Panc1 (cell line): ENCODE measurements at regions not wholly inside any gene's neighbourhood (a gene's known extent, or its start where the extent isn't known, plus 50 kb on each side); places are given as distances from the start of the nearest gene placed in this dataset.

ENCODE experiments used
- ATAC-seq: fragments of 200-7000 bp; cut with Tn5 transposase; 2 replicates; pipeline ENCODE4 v1.9.1; 2020; ENCODE audit warnings: mild to moderate bottlenecking, moderate library complexity
- BruUV-seq: library from RNA; stranded (reverse); fragments of 400-500 nt; replicated peaks from 2 replicates; lab custom pipeline; 2021; lab: Mats Ljungman, UMichigan
- CTCF ChIA-PET: fragments of 300-600 bp; sonication (Branson Sonifier 250); formaldehyde crosslinking; loops from one replicate; lab custom pipeline; 2022; ENCODE audit warnings: antibody characterized with exemption; lab: Charles Lee
- POLR2A ChIA-PET: fragments of 300-600 bp; sonication (Branson Sonifier 250); formaldehyde crosslinking; loops from one replicate; lab custom pipeline; 2022; ENCODE audit warnings: antibody characterized with exemption; lab: Charles Lee
- DNase-seq: peaks from one replicate; pipeline ENCODE4 v3.0.0-alpha.2; 2010; ENCODE audit warnings: low read depth, low spot score
- H3K27ac ChIP-seq: 2 replicates; pipeline ENCODE4 v1.5.1; 2011; ENCODE audit warnings: mild to moderate bottlenecking, low read length, inconsistent platforms
- H3K27me3 ChIP-seq: fragments of 200-500 bp; sonication (Bioruptor generic); 2 replicates; pipeline ENCODE4 v1.6.0; 2014; ENCODE audit warnings: low read length, inconsistent platforms; ENCODE audit not compliant: control insufficient read depth, insufficient read depth
- H3K36me3 ChIP-seq: fragments of 200-500 bp; sonication (Bioruptor generic); 2 replicates; pipeline ENCODE4 v1.5.1; 2014; ENCODE audit warnings: inconsistent platforms, mild to moderate bottlenecking, low read length, moderate library complexity; ENCODE audit not compliant: control insufficient read depth, insufficient read depth
- H3K4me1 ChIP-seq: 2 replicates; pipeline ENCODE4 v1.5.1; 2011; ENCODE audit warnings: inconsistent platforms, mild to moderate bottlenecking, low read length, moderate library complexity; ENCODE audit not compliant: control insufficient read depth, insufficient read depth
- H3K4me3 ChIP-seq, 2 experiments: 2 replicates each; pipeline ENCODE4 v1.5.1; 2011 to 2012; ENCODE audit warnings: low read depth in 2 of 2, low read length in 2 of 2, mild to moderate bottlenecking in 2 of 2, inconsistent platforms in 1 of 2, moderate library complexity in 1 of 2
- H3K9me3 ChIP-seq: fragments of 200-500 bp; sonication (Bioruptor generic); 2 replicates; pipeline ENCODE4 v1.5.1; 2014; ENCODE audit warnings: low read depth, mild to moderate bottlenecking, inconsistent platforms, low read length, moderate library complexity; ENCODE audit not compliant: control insufficient read depth, insufficient read depth
- CTCF ChIP-seq: fragments of 450-650 bp; IDR thresholded peaks from 2 replicates; pipeline ENCODE4 v1.5.1; 2017; ENCODE audit warnings: mild to moderate bottlenecking
- POLR2AphosphoS5 ChIP-seq: IDR thresholded peaks from 2 replicates; pipeline ENCODE4 v1.6.1; 2012; ENCODE audit warnings: mild to moderate bottlenecking, low read depth, low read length, moderate library complexity
- REST ChIP-seq, 2 experiments: IDR thresholded peaks; 2 replicates each; pipeline ENCODE4 v1.6.1; 2011 to 2012; ENCODE audit warnings: low read depth in 2 of 2, control low read depth in 1 of 2, low read length in 1 of 2, mild to moderate bottlenecking in 1 of 2, moderate library complexity in 1 of 2; ENCODE audit not compliant: insufficient read depth in 1 of 2
- SIN3A ChIP-seq: IDR thresholded peaks from 2 replicates; pipeline ENCODE4 v1.6.1; 2012; ENCODE audit warnings: low read depth, mild to moderate bottlenecking, low read length, moderate library complexity, borderline replicate concordance; ENCODE audit not compliant: insufficient read depth
- TCF7L2 ChIP-seq: IDR thresholded peaks from 2 replicates; pipeline ENCODE4 v1.6.1; 2011; ENCODE audit warnings: mild to moderate bottlenecking, low read depth, low read length, inconsistent platforms
- in situ Hi-C: cut with HindIII; loops from 2 replicates; pipeline ENCODE4 v1.10.0; 2016; ENCODE audit warnings: low sequenced_read_pairs, low pct_unique_long_range_greater_than_20kb
- intact Hi-C: fragments of 100-400 bp; cut with micrococcal nuclease; formaldehyde crosslinking; loops from one replicate; pipeline ENCODE4 v1.10.0; 2022; ENCODE audit not compliant: unreplicated experiment

GRCh38 chr18:42604820-42605219 is 510.7 kb downstream of the RIT2 start:
- no peaks in the 10 kb centered on the region for H3K4me1 ChIP-seq
- CTCF ChIA-PET: no interaction called here
- ATAC-seq: no peak
- no peaks in the 10 kb centered on the region for H3K9me3 ChIP-seq
- H3K27ac ChIP-seq: no peak overlapping the region
- DNase-seq: no peak
- TF ChIP-seq REST (IDR thresholded peaks at IDR 0.05; ENCODE audit: insufficient read depth in 1 of 2, low read depth in 2 of 2, low read length in 1 of 2): no peak
- TF ChIP-seq SIN3A: no peak
- no peak for TF ChIP-seq CTCF
- no peak for TF ChIP-seq TCF7L2
- TF ChIP-seq POLR2AphosphoS5: no peak
- no peaks in the 10 kb centered on the region for H3K27me3 ChIP-seq
- no peak overlapping the region for H3K4me3 ChIP-seq
- H3K36me3 ChIP-seq: no peaks in the 10 kb centered on the region
- POLR2A ChIA-PET: no interaction called here
- BruUV-seq: no TSS peak
- intact Hi-C loops (no loop called here), in situ Hi-C loops (no loop called here)

GRCh38 chr18:42606886-42607495 is 508.5 kb downstream of the RIT2 start:
- ChIA-PET CTCF (no interaction called here), POLR2A (no interaction called here)
- no peaks in the 10 kb centered on the region for H3K36me3 ChIP-seq
- no peak overlapping the region for H3K27ac ChIP-seq
- in situ Hi-C loops (no loop called here), intact Hi-C loops (no loop called here)
- no peaks in the 10 kb centered on the region for H3K4me1 ChIP-seq
- H3K27me3 ChIP-seq: no peaks in the 10 kb centered on the region
- no TSS peak for BruUV-seq
- no peak overlapping the region for H3K4me3 ChIP-seq
- DNase-seq (no peak), ATAC-seq (no peak)
- no peaks in the 10 kb centered on the region for H3K9me3 ChIP-seq
- TF ChIP-seq POLR2AphosphoS5: no peak
- TF ChIP-seq SIN3A: no peak
- TF ChIP-seq REST (IDR thresholded peaks at IDR 0.05; ENCODE audit: insufficient read depth in 1 of 2, low read depth in 2 of 2, low read length in 1 of 2): no peak
- no peak for TF ChIP-seq CTCF
